ENCODE measurements at regions not wholly inside any gene's neighbourhood (a gene's known extent, or its start where the extent isn't known, plus 50 kb on each side); places are given as distances from the start of the nearest gene placed in this dataset.

GRCh38 chr7:68789597-68789996, 808.7 kb upstream of the AUTS2 start:
- no peak overlapping the region for H3K4me3 ChIP-seq (replicated peaks; ENCODE audit: low read depth, low read length)
- DNase-seq (ENCODE audit: low read depth): no peak
- no peak for TF ChIP-seq CTCF (IDR thresholded peaks at IDR 0.05; ENCODE audit: low read length, missing control alignments)

GRCh38 chr7:68792351-68792750, 805.9 kb upstream of the AUTS2 start:
- no peak for TF ChIP-seq CTCF (IDR thresholded peaks at IDR 0.05; ENCODE audit: low read length, missing control alignments)
- no peak overlapping the region for H3K4me3 ChIP-seq (replicated peaks; ENCODE audit: low read depth, low read length)
- no peak for DNase-seq (ENCODE audit: low read depth)

- H3K4me3 ChIP-seq (replicated peaks; ENCODE audit: low read depth, low read length): no peak overlapping the region
- TF ChIP-seq CTCF (IDR thresholded peaks at IDR 0.05; ENCODE audit: low read length, missing control alignments): no peak
- DNase-seq (ENCODE audit: low read depth): no peak
Observed at GRCh38 chr7:68793513-68793912, 804.8 kb upstream of the AUTS2 start.

GRCh38 chr7:68800316-68800715, 798.0 kb upstream of the AUTS2 start:
- no peak for DNase-seq (ENCODE audit: low read depth)
- H3K4me3 ChIP-seq (replicated peaks; ENCODE audit: low read depth, low read length): no peak overlapping the region
- TF ChIP-seq CTCF (IDR thresholded peaks at IDR 0.05; ENCODE audit: low read length, missing control alignments): no peak

GRCh38 chr7:68805159-68805558, 793.1 kb upstream of the AUTS2 start:
- H3K4me3 ChIP-seq (replicated peaks; ENCODE audit: low read depth, low read length): no peak overlapping the region
- no peak for TF ChIP-seq CTCF (IDR thresholded peaks at IDR 0.05; ENCODE audit: low read length, missing control alignments)
- DNase-seq (ENCODE audit: low read depth): no peak

GRCh38 chr7:68807666-68808065, 790.6 kb upstream of the AUTS2 start:
- H3K4me3 ChIP-seq (replicated peaks; ENCODE audit: low read depth, low read length): no peak overlapping the region
- no peak for DNase-seq (ENCODE audit: low read depth)
- no peak for TF ChIP-seq CTCF (IDR thresholded peaks at IDR 0.05; ENCODE audit: low read length, missing control alignments)

- DNase-seq (ENCODE audit: low read depth): no peak
- no peak for TF ChIP-seq CTCF (IDR thresholded peaks at IDR 0.05; ENCODE audit: low read length, missing control alignments)
- no peak overlapping the region for H3K4me3 ChIP-seq (replicated peaks; ENCODE audit: low read depth, low read length)
Observed at GRCh38 chr7:68813551-68814080, 784.7 kb upstream of the AUTS2 start.
